ENCODE measurements at regions not wholly inside any gene's neighbourhood (a gene's known extent, or its start where the extent isn't known, plus 50 kb on each side); places are given as distances from the start of the nearest gene placed in this dataset.
"Not testable (repeated sequence)": the region's sequence is repeated elsewhere in the genome, so short reads cannot be mapped to it uniquely, and the experiment has no call there.

DNA sequence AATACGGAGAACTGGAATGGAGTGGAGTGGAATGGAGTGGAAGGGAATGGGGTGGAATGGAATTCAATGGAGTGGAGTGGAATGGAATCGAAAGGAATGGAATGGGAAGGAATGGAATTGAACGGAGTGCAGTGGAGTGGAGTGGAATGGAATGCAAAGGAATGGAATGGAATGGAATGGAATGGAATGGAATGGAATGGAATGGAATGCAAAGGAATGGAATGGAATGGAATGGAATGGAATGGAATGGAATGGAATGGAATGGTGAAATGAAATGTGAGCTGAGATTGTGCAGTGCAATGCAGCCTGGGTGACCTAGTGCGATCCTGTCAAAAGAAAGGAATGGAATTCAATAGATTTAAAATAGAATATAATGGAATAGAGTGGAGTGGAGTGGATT is 357.3 kb upstream of the WSB1 start:
- not testable (repeated sequence) for DNase-seq (ENCODE audit: low spot score)

DNA sequence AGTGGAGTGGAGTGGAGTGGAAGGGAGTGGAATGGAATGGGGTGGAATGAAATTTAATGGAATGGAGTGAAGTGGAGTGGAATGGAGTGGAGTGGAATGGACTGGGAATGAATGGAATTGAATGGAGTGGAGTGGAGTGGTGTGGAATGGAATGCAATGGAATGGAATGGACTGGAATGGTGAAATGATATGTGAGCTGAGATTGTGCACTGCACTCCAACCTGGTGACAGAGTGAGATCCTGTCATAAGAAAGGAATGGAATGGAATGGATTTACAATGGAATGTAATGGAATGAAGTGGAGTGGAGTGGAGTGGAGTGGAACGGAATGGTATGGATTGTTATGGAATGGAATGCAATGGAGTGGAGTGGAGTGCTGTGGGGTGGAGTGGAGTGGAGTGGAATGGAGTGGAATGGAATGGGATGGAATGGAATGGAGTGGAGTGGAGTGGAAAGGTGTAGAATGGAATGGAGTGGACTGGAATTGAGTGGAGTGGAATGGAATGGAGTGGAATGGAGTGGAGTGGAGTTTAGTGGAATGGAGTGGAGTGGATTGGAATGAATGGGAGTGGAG is 356.1 kb upstream of the WSB1 start:
- DNase-seq (ENCODE audit: low spot score) = not testable (repeated sequence)

DNA sequence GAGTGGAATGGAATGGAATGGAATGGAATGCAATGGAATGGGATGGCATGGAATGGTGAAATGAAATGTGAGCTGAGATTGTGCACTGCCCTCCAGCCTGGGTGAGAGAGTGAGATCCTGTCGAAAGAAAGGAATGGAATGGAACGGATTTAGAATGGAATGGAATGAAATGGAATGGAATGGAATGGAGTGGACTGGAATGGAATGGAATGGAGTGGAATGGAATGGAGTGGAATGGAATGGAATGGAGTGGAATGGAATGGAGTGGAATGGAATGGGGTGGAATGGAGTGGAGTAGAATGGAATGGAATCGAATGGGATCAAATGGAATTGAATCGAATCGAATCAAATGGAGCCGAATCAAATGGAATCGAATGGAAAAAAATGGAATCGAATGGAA is 354.2 kb upstream of the WSB1 start:
- not testable (repeated sequence) for DNase-seq (ENCODE audit: low spot score)

DNA sequence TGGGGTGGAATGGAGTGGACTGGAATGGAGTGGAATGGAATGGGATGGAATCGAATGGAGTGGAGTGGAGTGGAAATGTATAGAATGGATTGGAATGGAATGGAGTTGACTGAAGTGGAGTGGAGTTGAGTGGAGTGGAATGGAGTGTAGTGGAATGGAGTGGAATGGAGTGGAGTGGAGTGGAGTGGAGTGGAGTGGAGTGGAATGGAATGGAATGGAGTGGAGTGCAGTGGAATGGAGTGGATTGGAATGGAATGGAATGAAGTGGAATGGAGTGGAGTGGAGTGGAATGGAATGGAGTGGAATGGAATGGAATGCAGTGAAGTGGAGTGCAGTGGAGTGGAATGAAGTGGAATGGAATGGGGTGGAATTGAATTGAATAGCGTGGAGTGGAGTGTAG is 353.3 kb upstream of the WSB1 start:
- DNase-seq (ENCODE audit: low spot score) = not testable (repeated sequence)

DNA sequence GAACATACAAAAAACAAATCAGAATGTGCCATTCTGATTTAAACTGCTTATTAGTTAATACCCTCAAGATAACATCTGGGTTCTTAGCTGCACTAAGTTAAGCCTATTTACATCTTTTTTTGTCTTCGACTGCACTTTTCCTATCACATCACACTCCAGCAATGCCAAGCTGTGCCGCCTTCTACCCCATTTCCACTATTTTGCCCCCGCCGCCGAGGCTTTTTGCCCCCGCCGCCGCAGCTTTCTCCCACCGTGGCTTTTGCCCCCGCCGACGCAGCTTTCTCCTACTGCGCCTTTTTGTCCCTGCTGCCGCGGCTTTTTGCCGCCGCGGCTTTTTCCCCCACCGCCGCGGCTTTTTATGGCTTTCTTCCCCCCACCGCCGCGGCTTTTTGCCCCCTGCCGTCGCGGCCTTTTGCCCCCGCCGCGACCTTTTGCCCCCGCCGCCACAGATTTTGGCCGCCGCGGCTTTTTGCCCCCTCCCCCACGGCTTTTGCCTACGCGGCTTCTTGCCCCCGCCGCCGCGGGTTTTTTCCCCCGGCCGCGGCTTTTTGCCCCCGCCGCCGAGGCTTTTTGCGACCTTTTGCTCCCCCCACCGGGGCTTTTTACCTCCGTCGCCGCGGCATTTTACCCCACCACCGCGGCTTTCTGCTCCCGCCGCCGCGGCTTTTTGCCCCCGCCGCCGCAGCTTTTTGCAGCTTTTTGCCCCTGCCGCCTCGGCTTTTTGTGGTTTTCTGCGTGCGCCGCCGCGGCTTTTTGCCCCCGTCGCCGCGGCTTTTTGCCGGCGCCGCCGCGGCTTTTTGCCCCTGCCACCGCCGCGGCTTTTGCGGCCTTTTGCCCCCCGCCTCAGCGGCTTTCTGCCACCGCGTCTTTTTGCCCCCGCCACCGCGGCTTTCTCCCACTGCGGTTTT is 331.4 kb upstream of the WSB1 start:
- no peak for DNase-seq (ENCODE audit: low spot score)

DNA sequence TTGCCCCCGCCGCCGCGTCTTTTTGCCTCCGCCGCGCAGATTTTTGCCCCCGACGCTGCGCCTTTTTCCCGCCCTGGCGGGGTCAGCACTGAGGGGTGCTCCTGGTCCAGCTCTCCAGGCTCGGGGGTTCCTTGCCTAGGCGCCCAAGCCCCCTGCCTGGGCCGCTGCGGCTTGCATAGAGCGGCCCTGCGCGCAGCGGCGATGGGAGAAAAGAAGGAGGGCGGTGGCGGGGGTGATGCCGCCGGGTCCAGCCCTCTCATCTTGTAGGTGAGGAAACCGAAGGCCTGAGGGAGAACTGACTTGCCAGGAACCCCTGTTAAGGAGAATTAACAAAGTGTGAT is 330.8 kb upstream of the WSB1 start:
- no peak for DNase-seq (ENCODE audit: low spot score)

DNA sequence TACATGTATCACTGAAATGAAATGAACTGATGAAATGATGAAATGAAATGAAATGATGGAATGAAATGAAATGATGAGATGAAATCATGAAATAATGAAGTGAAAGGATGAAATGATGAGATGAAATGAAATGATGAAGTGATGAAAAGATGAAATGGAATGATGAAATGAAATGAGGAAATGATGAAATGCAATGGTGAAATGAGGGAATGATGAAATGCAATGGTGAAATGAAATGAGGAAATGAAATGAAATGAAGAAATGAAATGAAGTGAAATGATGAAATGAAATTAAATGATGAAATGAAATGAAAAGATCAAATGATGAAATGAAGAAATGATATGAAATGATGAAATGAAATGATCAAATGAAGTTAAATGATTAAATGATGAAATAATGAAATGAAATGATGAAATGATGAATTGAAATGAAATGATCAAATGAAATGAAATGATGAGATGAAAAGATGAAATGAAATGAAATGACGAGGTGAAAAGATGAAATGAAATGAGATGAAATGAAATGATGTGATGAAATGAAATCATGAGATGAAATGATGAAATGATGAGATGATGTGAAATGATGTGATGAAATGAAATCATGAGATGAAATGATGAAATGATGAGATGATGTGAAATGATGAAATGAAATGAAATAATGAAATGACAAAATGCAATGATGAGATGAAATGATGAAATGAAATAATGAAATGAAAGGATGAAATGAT is 327.9 kb upstream of the WSB1 start:
- not testable (repeated sequence) for DNase-seq (ENCODE audit: low spot score)

DNA sequence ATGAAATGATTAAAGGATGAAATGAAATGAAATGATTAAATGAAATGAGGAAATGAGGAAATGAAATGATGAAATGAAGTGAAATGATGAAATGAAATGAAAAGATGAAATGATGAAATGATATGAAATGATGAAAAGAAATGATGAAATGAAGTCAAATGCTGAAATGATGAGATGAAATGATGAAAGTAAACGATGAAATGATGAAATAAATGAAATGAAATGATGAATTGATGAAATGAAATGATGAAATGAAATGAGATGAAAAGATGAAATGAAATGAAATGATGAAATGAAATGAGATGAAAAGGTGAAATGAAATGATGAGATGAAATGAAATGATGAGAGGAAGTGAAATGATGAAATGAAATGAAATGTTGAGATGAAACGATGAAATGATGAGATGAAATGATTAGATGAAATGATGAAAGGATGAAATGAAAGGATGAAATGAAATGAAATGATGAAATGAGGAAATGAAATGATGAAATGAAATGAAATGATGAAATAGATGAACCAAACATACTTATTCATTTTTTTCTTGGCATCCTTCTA is 327.2 kb upstream of the WSB1 start:
- not testable (repeated sequence) for DNase-seq (ENCODE audit: low spot score)

DNA sequence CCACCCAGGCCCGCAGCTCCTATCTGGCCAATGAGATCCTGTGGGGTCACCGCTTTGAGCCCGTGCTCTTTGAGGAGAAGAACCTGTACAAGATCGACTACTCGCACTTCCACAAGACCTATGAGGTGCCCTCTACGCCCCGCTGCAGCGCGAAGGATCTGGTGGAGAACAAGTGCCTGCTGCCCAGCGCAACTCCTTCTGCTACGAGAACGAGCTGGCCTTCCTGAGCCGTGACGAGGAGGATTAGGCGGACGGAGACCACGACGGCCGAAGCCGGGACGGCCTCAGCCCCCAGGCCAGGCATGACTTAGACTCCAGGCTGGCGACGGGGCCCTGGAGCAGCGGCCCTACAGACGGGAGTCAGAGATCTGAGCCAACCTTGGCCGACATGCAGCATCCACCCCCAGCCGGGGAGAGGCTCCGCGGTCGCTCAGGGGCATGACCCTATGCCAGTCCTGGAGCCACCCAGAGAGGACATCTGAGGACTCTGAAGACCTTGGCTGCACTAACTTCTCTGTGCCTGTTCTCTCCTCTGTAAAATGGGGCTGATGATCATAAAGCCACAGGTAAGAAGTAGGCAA is 312.0 kb upstream of the WSB1 start:
- DNase-seq (ENCODE audit: low spot score) = not testable (repeated sequence)

DNA sequence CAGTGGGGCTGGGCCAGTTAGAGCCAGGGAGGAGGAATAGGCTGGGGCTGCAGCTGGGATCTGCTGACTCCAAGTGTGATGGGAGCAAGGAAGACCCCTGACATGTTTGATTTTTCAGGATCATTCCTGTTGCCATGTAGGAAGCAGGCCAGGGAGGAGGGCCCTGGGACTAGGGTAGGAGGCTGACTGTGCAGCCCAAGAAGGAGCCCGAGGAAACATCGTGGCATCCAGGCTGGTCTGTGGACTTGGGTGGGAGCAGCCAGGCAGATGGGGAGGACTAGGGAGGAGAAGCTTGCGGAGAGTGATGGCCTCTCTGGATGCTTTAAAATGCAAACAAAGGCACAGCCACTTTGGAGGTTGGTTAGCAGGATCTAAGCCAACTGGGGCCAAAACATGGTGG is 311.4 kb upstream of the WSB1 start:
- not testable (repeated sequence) for DNase-seq (ENCODE audit: low spot score)

DNA sequence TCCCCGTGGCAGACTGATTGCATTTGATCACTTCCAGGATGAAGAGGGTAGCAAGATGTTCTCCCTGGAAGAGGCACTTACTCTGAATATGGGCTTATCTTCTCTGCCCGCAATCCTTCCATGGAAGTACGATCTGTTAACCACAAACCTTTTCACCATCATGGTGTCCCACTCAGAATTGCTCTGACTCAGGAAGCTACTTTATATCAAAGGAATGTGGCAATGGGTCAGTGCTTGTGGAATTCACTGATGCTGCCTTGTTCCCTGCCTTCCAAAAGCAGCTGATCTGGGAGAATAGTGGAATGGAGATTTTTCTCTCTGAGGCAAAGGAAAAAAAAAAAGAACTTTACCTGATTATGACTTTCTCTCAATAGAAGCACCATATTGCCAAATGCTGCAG is 306.1 kb upstream of the WSB1 start:
- DNase-seq (ENCODE audit: low spot score) = not testable (repeated sequence)

DNA sequence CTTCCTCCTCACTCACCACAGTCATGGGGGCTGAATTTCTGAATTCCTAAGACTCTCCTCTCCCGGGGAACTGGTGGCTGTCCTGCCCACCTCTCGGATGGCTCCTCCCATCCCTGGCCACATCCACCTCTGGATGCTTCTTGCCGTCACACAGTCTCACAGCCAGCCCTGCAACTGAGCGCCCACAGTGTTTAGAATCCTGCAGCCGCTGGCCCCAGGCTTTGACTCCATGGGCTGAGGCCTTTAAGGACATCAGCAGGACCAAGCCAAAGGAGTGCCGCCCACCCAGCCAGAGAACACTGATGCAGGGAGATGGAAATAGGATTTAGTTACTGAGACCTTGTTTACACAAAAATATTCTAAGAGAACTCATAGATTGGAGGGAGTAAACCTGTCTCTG is 299.3 kb upstream of the WSB1 start:
- not testable (repeated sequence) for DNase-seq (ENCODE audit: low spot score)

DNA sequence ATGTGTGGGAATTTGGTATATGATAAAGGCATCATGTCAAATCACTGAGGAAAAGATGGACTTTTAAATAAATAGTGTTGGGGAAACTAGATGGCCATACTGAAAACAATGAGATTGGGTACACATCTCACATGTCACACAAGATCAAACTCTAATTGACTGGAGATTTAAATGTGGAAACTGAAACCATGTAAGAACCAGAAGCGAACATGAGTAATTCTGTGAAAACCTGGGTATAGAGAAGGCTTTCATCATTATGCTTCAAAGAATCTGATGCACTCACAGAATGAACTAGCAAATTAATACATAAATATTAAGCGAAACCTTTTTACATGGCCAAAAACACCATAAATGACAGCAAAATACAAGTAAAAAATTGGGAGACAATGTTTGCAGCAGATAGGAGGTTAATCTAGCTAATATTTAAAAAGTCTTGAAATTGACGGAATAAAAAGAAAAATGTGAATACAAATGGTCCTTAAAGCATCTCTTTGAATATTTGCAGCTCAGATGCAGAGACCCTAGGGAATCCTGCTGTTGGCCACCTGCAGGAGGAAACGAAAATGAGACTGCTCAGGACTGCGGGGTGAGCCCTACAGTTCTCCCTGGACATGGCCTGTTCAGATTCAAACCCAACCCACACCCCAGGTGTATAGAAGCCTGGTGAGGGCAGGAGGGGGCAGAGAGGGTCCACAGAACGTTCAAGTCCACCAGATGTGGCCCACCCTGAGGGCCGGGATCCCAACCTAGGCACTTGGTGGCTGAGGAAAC is 297.6 kb upstream of the WSB1 start:
- not testable (repeated sequence) for DNase-seq (ENCODE audit: low spot score)

DNA sequence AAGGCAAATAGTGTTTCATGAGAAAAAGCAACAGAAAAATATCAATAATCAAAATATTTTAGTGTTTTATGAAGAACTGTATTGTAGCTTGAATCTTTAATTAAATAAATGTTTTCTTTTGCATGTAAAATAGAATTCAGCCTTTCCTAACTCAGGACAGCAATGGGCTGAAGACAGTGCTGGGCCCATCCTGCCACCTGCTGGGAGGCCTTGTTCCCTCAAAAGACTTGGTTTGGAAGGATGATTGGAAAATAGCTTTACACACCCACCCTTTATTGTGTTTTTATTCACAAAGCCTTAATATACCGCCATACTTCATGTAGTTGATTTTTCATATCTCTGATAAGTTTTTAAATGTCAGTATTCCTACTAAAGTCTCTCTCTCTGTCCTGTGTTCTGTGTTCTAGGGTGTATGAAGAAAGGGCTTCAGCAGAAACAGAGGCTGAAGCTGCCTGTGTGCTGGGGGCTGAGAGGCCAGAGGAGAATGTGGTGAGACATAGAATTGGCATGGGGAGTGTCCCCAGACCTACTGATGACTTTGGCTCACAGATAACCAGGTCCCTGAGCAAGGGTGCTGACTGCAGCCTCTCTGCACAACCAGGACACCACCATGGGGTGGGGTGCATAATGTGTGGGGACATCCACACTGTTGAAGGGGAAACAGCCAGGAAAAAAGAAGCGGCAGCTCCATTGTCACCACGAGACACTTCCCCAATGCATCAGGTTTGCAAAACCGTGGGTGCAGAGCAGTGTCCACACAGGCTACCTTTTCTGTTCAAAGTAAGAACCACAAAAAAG is 286.0 kb upstream of the WSB1 start:
- not testable (repeated sequence) for DNase-seq (ENCODE audit: low spot score)

DNA sequence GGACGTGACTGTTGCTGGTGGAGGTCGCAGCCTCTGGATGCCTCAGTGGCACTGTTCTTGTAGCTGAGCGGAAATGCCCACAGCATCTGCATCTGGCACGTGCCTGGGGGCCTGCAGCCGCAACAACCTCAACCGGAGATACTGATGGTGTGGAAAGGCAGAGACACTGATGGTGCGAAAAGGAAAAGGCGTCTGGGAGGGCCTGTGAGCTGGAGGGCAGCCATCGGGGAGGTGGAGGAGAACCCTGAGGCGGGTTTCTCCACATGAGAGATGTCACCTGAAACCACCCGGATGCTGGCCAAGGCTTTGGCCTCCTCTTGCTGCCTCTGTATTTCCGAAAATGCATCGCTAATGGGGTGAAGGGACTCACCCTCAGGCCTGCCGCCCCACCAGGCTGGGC is 284.8 kb upstream of the WSB1 start:
- DNase-seq (ENCODE audit: low spot score) = no peak

DNA sequence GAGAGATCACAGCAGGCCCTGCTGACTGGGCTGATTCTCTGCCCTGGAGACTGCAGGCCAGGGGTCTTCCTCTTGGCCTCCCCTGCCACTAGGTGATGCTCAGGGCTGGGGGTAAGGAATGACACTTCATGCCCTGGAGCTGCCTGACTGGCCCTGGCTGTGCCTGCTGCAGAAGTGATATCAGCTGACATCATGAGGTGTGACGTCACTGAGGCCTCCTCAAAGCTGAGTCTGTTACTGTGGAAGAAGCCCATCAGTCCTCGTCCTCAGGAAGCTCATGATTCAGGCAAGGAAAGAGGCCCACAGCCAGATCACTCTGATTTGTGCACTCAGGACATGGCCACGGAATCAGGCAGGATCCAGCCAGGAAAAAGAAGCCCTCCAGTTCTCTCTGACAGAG is 283.8 kb upstream of the WSB1 start:
- not testable (repeated sequence) for DNase-seq (ENCODE audit: low spot score)

DNA sequence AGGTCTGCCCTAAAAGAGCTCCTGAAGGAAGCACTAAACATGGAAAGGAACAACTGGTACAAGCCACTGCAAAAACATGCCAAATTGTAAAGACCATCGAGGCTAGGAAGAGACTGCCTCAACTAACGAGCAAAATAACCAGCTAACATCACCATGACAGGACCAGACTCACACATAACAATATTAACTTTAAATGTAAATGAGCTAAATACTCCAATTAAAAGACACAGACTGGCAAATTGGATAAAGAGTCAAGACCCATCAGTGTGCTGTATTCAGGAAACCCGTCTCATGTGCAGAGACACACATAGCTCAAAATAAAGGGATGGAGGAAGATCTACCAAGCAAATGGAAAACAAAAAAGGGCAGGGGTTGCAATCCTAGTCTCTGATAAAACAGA is 263.4 kb upstream of the WSB1 start:
- not testable (repeated sequence) for DNase-seq (ENCODE audit: low spot score)

DNA sequence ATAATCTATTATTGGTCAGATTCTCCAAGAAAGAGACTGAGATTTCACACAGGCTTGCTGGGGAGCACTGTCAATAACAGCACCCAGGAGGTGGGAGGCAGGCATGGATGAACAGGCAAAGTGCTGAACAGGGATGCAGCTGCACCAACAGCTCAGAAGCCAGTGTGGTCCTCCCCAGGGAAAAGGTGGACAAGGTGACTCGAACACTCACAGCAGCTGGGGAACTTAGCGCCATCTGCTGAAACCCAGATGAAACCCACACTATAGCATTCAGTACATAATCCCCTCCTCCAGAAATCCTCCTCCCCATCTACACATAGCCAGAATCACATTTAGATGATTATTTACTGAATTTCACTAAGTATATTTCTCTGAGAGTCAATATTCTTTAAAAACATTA is 255.2 kb upstream of the WSB1 start:
- no peak for DNase-seq (ENCODE audit: low spot score)

DNA sequence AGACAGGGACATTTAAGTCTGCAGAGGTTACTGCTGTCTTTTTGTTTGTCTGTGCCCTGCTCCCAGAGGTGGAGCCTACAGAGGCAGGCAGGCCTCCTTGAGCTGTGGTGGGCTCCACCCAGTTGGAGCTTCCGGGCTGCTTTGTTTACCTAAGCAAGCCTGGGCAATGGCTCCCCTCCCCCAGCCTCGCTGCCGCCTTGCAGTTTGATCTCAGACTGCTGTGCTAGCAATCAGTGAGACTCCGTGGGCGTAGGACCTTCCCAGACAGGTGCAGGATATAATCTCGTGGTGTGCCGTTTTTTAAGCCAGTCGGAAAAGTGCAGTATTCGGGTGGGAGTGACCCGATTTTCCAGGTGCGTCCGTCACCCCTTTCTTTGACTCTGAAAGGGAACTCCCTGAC is 248.9 kb upstream of the WSB1 start:
- DNase-seq (ENCODE audit: low spot score) = not testable (repeated sequence)

DNA sequence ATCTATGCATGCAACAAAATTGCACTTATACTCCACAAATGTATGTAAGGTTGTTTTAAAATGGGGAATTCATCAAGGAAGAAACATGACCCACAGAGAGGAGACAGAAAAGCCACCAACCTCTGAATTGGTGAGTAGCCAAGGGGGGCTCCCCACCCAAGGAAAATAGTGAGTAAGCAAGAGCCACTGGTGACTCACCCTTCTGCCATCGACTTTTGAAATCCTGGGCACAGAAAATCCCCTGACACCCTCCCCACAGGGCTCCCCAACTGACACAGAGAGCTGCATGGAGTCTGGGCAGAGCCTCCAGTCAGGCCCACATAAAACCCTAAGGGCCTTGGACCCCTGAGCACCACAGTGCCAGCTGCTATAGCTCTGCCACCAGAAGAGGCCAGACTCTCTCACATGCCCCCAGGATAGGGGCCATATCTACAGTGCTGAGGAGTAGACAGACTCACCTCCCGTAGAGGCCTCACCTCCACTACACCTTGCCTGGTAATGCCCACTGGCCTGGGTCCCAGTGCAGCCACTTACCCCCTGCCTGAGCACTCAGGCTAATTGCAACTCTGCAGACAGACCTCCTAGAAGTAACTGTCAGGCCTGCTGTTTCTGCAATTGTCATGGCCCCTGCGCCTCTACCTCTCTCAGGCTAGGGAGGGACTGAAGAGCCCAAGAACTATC is 244.7 kb upstream of the WSB1 start:
- no peak for DNase-seq (ENCODE audit: low spot score)

Data from LoVo (cell line).